Glomerular endothelial cell (primary cell): ENCODE measurements at regions not wholly inside any gene's neighbourhood (a gene's known extent, or its start where the extent isn't known, plus 50 kb on each side); places are given as distances from the start of the nearest gene placed in this dataset.
"Not testable (repeated sequence)": the region's sequence is repeated elsewhere in the genome, so short reads cannot be mapped to it uniquely, and the experiment has no call there.

ENCODE experiments used
- DNase-seq: peaks from one replicate; pipeline ENCODE4 v3.0.0-alpha.2; 2011; ENCODE audit warnings: low read depth, low spot score; ENCODE audit errors: extremely low read depth

DNA sequence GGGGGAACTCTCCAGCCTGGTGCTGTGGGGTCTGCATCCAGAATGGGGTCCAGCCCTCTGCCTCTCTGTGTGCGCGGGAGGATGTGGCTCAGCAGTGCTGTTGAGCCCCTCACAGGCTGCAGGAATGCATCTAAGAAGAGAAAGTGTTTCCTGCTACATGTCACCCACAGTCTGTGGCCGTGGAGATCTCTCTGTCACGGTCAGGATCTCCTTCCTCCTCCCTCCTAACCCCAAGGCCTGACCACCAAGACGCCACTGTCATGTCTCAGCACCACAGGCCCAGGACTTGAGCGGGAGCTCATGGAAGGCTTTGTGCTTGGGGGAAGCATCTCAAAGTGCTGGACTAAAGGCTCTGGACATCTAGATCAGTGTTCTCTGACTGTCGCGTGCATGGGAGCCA lies 90.1 kb downstream of the SREK1 start:
- no peak for DNase-seq

DNA sequence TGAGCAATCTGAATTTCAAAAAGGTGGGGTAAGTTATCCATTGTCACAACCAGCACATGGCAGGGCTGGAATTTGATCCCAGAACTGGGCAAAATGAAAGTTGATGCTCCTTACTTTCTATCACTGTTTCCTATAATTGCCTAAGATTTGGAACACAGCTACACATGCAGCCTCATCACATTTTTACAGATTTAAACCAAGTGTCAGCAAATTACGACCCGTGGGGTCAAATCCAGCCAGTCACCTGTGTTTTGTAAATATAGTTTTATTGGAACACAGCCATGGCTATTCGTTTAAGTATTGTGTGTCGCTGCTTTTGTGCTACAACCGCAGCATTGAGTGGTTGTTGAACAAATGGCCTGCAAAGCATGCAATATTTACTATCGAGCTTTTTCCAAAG lies 94.3 kb downstream of the SREK1 start:
- DNase-seq = no peak

DNA sequence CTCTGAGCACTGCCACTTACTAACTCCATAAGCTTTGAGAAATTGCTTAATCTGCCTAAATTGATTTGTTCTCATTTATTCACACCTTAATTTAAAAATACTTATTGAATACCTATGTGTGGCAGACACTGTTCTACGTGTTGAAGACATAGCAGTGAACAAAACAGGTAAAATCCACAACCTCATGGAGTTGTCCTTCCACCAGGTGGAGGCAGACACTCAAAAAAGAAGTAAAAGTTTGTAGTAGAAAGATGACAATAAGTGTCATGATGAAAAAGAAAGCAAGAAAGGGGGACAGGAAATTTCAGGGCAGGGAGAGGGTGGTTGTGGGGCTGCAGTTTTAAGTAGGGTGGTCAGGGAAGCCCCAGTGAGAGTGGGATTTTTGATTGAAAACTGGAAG lies 94.9 kb downstream of the SREK1 start:
- no peak for DNase-seq

DNA sequence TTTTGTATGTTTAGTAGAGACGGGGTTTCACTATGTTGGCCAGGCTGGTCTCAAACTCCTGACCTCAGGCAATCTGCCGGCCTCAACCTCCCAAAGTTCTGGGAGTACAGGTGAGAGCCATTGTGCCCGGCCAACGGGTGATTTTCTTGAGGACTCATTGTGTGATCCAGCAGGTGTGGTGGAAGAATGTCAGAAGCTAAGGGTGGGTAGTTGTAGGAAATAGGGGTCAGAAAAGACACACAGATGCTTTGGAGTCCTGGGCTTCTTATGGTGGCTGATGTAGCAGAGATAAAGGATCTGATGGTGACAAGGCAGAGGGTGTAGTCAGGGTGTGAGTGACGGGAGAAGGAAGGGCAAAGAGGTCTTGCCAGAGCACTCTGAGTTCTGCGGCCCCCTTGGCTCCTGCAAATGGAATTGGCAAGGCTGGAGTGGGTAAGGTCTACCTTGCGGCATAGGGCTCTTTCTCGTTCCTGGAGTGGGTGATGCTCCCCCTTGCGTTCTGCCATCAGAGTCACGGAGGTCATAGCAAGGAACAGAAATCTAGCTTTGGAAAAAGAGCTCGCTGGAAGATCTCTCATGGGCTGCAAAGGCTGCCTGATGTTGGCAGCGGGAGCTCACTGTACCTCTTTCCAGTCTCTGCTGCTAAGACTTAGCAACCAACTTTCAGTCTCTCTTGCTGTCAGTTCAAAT lies 97.2 kb downstream of the SREK1 start:
- no peak for DNase-seq

DNA sequence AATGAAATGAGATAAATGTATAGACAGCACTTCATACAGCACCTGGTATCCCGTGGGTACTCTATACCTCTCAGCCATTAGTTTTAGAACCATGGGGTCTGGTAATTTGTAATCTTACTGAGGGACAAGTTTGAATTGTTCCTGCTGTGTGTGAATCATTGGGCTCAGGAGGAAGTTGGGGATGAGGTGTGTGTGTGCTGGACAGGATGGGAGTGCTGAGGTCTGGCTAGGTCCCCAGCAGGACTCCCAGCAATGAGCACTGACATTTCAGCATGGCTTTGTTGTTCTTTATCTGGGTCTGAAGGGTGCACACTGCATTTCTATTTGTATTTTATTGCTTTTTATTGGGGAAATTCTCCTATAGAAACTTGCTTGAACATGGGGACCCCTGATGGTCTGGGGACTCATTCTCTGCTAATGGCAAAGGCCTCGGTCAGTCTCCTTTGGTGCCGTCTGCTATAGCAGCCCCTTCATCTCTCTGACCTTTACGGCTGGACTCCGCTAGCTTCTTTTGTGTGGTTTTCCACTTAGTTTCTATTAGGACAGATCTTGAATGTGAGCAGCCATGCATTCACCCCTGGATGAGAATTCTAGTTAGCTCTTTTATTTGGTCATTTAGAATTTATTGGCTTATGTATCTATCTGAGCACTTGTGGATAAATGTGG lies 98.1 kb downstream of the SREK1 start:
- DNase-seq = no peak

DNA sequence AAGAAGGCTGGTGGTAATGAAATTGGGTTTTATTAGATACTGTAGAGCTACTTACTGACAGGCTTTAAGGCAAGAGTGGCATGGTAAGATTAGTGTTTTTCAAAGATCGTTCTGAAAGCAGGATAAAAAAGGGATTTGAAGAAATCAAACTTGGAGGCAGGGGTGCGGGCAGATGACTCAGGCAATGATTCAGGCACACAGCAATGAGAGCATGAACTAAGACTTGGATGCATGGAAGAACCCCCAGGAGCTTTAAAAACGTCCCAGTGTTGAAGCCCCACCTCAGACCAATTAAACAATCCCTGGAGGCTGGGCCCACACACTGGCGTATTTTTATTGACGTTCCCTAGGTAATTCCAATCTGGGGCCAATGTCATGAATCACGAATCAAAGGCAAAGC lies 102.5 kb downstream of the SREK1 start:
- no peak for DNase-seq

DNA sequence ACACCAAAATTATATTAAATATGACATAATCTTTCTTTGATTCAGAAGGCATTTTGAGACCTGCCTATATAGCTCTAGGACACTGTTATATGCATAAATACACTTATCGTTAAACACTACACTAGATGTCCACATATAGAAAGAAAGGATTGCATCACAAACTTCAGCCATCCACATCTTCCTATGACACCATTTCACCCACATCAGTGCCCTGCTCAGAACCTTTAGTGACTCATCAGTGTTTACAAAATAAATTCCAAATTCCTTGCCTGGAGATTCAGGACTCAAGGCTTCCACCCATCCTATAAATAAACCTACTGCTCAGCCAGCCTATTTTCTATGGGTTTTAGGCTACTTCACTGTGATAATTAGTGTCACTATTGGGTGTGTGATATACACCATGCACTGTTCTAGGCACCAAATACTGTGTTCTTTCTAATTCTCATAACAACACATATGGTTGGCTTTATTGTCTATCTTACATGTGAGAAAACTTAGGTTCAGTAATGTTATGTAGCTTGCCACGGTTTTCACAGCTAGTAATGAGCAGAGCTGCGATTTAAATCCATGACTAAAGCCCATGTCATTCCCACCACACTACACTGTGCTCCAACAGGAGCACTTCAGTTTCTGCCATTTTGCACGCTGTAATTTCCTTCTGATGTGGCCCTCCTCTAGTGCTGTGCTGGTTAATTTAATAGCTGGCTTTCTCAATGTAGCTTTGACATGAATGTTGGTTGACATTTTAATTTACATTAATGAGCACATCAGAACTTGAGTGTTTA lies 103.3 kb downstream of the SREK1 start:
- DNase-seq = no peak

DNA sequence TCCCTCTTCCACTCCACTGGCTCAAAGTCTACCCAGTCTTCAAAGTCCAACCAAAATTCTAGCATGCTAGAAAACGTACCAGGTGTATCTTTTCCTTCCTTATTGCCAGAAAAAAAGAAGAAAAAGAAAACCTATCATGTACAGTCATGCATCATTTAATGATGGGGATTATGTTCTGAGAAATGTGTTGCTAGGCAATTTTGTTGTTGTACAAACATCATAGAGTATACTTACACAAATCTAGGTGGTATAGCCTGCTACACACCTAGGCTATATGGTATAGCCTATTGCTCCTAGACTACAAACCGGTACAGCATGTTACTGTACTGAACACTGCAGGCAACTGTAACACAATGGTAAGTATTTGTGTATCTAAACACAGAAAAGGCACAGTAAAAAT lies 104.8 kb downstream of the SREK1 start:
- no peak for DNase-seq

DNA sequence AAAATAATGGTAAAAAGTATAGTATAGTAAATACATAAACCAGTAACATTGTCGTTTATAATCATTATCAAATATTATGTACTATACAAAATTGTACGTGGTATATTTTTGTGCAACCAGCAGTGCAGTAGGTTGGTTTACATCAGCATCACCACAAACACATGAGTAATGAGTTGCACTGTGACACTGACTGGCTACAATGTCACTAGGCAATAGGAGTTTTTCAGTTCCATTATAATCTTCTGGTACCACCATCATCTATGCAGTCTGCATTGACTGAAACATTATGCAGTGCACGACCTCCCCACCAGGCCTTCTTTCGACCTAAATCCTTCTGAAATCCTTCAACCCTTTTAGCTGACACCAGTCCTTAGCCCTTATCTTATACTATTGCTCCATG lies 105.8 kb downstream of the SREK1 start:
- DNase-seq = no peak

DNA sequence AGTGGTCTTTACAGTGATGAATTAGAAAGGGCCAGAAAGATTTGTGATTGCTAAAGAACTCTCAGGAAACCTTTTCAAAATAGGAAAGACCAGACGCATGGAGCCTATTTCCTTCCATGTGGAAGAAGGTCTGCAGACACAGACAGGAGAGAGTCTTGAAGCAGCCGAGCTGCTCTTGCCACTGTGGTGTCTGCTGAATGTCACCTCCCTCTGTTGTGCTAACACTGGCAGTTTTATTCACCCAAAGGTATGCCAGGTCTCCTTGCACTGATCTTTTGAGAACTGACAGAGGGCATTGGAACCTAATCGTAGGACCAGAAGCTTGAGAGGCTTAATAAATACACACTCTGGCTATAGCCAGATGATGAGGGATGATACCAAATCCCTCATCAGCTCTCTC lies 108.7 kb downstream of the SREK1 start:
- DNase-seq = no peak

DNA sequence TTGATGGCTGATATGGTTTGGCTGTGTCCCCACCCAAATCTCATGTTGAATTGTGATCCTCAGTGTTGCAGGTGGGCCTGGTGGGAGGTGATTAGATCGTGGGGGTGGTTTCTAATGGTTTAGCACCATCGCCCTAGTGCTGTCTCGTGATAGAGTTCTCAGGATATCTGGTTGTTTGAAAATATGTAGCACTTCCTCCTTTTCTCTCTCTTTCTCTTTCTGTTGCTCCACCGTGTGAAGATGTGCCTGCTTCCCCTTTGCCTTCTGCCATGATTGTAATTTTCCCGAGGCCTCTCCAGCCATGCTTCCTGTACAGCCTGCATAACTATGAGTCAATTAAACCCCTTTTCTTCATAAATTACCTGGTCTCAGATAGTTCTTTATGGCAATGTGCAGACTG lies 111.6 kb downstream of the SREK1 start:
- no peak for DNase-seq

DNA sequence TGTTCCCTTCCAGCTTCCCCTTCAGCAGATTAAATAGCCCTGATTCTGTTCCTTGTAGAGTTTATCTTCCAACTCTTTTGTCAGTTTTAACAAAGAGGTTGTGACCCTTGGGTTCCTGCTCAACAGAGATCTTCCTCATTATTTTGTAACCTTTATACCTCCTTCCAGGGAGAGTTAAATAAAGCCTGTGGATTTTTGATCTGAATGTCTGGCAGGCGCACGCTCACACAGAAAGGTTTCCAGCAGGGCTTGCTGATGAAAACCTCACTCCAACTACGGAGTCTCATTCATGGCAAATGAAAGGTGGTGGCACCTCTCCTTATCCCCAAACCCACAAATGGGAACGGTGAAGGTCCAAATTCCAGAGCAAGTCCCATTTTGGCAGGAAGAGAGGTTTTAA lies 129.0 kb downstream of the SREK1 start:
- no peak for DNase-seq

DNA sequence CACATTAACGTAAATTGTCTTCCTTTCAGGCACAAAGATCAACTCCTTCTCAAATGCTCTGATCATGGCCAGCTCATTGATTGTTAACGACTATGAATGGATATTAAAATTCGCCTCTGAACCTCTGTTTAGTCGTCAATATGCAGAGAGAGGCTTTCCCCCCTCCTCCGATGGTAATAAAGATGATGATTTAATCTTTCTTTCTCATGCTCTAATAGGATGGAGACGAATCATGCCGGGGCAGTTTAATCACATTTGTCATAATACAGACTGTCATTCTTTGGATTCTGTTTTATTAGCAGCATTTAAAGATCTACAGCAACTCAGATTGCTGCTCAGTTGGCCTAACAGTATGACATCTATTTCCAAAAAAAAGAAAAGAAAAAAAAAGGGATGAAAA lies 132.9 kb downstream of the SREK1 start:
- no peak for DNase-seq

DNA sequence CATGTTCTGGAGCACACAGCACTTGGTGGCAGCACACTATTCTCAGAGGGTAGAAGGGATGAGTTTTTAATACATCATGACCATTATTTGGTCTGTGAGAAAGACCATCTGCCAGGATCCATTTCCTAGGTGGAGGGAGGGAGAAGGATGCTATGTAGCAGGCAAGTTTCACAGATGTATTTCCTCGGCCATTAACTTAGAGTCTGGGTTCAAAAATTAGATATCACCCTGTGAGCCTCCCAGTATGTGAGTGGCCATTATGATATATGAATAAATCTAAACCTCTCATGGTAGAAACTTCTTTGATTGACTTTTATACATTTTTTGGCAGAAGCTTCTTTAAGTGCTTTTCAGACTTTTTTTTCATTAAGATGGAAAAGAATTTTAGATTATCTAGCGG lies 133.9 kb downstream of the SREK1 start:
- no peak for DNase-seq

DNA sequence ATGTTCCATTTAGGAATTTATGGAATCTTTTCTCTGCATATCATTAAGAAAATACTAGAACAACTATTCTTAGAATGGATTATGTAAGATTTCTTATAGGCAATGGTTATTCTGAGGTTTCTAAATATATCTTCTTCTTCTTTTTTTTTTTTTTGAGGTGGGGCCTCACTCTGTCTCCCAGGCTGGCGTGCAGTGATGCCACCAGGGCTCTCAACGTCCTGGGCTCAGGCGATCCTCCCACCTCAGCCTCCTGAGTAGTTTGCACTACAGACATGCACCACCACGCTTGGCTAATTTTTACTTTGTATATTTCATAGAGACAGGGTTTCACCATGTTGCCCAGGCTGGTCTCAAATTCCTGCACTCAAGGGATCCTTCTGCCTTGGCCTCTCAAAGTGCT lies 137.2 kb downstream of the SREK1 start:
- DNase-seq = no peak

DNA sequence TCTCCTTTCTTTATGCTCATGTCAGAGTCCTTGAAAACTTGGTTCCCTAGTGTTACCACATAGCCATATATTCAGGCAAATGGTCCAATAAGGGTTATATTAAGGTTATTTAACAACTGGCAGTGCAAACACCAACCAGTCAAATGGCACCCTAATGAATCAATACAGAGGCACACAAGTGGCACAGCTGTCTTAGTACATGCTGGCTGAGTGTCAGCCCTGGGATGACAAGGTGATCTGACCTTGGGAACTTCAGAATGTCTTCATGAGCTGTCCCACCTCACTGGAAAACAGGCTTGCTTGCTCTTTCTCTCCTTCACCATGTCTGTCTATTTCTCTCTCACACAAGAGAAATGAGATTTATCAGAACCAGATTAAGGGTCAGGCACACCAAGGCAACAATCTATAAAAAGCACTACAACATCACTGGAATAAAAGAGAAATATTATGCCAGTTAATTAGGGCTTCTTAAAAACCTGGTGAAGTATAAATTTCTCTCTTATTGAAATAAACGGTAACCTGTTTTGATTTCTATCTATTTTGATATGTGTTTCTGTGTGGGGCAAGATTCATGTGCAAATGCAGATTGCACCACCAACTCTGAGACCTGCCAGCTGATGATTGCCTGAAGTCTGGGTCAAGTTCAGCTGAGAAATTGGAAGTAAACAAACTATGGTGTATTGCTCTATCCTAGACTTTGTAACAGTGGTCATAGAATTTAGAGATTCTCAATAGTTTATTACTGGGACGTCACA lies 140.7 kb downstream of the SREK1 start:
- DNase-seq = no peak

DNA sequence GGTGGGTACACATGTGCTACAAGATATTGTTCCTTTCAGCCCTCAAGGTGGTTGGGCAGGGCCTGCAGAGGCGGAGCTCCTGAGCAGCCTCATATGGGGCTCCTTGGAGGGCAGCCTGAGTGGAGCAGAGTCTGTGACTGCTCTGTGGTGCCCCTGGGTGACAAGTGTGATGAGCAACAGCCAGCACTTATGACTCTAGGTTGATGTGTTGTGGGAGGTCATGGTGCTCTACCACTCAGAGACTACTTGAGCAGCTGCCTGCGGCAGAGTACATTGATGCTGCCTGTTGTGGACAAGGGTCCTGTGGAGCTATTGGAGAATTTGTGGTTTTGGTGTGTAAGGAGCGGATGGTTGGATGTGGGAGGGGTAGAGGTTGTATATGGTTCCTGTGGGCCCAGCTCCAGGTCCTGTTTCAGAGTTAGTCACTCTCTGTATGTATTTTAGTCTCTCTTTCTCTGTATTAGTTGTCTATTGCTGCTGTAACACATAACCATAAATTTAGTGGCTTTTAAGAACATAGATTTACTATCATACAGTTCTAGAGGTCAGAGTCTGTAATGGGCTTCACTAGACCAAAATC lies 141.3 kb downstream of the SREK1 start:
- no peak for DNase-seq

DNA sequence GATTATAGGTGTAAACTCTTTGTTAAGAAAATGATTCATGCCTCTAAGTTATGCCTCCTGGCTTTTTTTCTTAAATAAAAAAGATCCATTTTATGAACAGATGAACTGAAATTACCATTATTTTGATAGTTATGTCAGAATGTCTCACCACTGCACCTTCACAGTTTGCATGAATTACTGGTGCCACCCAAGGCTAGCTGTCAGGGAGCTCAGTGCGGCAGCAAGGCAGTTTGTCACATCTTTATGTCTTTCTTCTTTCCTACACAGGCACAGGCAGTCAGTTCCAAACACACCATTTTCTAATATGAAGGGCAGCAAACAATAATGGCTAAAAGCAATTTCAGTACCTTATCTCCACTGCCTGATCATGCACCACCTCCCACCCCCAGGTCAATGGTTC lies 147.7 kb downstream of the SREK1 start:
- no peak for DNase-seq

DNA sequence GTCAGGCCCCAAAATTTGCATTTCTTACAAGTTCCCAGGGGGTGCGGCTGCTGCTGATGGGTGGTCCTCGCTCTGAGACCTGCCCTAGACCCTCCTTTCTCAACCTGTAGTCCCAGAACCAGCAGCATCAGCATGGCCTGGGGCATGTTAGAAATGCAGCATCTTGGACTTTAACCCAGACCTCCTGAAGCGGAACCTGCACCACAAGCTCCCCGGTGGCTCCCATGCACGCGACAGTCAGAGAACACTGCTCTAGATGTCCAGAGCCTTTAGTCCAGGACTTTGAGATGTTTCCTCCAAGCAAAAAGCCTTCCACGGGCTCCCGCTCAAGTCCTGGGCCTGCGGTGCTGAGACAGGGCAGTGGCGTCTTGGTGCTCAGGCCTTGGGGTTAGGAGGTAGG lies 149.8 kb downstream of the SREK1 start:
- not testable (repeated sequence) for DNase-seq

DNA sequence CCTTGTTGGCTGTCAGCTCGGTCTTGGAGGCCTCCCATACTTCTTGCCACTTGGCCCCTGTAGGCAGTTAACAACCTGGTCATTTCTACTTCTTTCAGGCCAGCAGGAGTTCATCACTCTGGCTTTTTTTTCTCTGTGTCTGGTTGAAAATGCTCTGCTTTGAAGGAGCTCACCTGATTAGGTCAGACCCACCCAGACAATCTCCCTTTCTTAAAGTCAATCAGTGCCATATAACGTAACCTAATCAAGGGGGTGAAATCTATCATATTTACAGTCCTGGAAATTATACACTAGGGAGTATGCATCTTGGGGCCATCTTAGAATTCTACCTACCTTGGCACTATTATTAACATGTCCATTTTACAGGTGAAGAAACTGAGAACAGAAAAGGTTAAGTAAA lies 155.4 kb downstream of the SREK1 start:
- no peak for DNase-seq

DNA sequence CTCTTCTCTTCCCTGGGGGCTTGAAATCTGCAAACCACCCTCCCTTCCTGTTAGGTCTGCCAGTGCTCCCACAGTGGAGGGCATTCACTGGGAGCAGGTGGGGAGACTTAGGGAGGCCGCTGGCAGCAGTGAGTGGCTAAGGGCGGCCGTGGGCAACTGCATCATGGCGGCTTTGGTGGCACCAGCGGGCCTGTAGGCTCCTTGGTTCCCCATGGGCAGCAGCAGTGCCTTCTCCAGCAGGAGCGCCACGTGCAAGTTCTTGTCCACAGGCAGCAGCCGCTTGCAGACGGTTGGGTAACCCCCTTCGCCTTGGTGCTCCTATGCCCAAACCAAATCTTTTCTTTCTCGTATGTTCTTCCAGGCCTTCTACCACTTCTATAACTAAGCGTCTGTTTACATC lies 158.2 kb downstream of the SREK1 start:
- DNase-seq = no peak
